ENCODE measurements at regions not wholly inside any gene's neighbourhood (a gene's known extent, or its start where the extent isn't known, plus 50 kb on each side); places are given as distances from the start of the nearest gene placed in this dataset.

DNA sequence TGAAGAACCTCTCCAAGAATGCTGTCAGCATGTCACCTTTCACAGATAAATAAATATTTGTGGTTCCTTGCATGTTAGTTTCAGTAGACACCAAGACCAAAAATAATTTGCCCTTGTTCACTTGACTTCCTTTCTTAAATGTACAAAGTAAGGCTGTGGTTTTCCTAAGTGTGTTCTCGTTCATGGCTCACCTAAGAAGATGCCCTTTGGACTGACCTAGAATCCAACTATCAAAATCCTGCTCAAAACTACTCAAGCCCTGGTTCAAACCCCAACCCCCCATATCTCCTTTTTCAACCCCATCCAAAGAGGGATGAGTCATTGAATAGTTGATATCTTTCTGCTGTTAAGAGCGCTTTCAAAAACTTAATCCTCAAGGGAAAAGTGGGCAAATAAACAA lies 247.8 kb upstream of the ZNF507 start:
- DNase-seq (ENCODE audit: low read depth, low spot score): no peak

DNA sequence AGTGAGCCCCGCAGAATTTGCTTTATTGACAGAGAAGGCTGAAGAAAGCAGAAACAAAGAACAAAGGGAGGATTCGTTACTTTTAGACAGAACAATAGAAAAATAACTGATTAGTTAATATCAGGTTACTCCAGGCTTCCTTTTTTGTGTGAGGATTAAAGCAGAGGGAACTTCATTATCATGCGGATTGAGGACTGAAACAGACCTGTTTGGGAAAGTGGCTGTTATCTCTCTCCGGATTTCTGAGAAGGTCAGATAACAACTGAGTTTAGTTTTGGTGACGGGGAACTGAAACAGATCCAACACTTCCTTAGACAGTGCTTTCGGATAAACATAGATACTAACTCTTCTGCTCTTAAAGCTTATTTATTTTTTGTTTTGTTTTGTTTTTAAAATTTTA lies 246.4 kb upstream of the ZNF507 start:
- no peak for DNase-seq (ENCODE audit: low read depth, low spot score)

DNA sequence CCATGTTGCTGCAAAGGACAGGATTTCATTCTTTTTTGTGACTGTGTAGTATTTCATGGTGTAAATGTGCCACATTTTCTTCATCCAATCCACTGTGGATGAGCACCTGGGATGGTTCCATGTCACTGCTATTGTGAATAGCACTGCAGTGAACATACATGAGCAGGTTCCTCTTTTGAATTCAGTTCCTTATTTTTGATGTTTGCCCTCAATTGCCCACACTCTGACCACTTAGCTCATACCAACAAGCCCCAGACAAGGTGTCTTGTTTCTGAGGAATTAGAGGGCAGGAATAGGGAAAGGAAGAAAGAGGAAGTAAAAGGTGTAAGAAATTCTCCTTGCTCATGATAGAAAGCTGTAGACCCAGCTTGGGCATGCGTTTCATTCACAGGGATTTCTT lies 244.2 kb upstream of the ZNF507 start:
- no peak for DNase-seq (ENCODE audit: low read depth, low spot score)

DNA sequence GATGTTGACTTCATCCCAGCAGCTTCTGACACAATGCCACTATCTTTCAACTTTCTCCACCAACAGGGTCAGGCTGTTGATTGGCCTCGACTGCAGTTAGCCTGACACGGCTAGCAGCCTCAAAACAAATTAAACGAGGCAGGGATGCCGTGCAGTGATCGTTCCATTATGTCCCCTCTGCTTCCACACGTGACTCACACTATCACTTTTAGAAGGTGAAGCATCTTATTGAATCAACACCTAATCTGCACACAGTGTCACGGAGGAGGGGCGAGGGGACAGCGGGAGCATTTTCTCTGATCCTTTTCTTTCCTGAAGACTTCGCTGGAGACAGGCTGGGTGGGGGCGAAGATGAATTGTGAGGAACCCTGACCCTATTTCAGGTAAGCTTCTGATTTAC lies 241.9 kb upstream of the ZNF507 start:
- DNase-seq (ENCODE audit: low read depth, low spot score): no peak

DNA sequence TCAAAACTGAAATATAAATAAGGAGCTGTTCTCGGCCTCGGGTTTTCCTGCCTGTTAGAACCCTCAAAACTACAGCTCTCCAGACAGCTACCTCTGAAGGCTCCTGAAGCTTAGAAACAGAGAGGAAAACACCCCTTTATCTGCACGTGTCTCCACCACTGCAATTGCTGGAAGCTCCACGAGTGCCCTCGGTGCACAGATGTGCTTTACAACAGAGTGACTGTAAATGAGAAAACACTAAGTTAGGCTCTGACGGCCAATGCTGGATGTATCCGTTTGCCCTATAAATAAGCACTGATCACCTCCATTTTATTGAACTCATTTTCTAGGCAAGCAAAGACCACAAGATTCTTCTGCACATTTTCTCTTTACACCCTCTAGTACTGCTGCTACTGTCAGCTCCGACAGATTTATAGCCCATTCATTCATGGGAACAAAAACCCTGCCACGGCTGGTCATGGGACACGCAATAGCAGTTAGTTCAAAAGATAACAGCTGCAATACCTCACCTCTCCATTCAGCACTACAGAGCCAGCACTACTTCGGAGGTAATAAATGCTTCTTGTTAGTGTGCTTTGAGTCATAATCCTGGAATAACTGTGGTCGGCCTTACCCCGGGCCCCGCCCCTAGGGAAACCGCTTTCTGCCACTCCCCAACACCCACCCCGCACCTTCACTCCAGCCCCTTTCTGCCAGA lies 241.1 kb upstream of the ZNF507 start:
- peak; percentile 81 for DNase-seq (ENCODE audit: low read depth, low spot score)

DNA sequence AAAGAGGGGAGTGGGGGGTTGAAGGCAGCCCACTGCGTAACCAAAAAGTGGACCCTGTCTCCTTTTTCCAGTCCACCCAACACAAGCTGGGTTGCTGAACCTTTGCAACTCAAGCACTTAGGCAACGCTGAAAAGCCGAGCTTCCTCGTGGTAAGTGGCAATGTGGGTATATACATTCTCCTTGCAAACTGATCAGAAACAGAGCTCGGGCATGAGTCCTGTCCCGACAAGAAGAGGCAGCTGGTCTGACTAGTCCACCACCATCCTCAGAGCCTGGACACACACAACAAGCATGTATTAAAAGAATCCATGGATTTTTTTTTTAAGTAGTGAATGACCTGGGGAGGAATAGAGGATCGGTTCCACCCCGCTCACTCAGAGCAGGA lies 240.6 kb upstream of the ZNF507 start:
- no peak for DNase-seq (ENCODE audit: low read depth, low spot score)

DNA sequence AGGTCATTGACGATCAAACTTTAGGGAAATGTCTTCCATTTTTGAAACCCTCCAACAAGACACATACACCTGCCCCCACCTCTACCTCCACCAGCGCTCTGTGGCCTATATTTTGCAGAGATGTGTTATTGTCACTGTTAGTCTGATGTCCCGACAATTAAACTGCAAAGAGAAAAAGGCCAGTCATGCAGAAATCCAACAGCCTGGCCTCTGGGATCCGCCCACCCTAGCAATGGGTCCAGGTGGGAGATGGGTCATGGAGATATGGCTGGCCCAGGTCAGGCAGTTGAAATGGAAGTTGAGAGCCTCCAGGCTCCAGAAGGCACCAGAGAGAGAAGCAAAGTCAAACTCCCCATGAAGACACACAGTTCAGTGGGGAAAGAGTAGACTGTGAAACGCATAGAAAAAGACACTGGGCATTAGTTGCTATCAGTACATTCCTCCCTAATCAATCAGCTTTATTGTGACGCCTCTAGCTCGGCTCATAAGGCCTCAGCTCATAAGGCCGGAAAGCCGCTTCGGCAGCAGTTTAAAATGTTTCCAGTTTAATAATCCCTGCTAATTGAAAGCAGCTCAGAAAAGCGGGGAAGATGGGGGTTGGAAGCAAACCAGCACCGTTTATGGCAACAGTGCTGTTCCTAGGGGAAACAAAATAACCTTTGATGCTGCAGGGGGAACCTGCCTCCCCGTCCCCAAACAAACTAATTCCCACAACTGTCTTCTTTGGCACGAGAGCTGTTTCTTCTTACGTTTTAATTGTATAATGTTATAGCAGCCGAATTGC lies 239.7 kb upstream of the ZNF507 start:
- DNase-seq (ENCODE audit: low read depth, low spot score): peak; percentile 13

DNA sequence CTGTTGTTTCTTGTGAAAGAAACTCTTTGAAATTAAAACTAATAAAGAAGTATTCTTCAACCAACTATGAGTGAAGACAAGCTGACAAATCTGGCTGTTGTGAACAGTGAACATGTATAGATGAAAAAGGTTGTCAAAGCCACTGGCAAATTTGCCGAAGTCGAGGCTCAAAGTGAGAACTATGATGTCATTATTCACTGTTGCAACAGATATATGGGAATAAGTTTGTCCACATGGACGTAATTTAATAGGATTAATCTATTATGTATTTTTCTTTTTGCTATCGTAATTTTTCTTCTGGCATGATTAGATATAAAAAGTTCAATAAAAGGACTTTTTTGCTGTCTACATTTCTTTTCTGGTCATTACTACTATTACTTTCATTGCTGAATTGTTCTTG lies 223.2 kb upstream of the ZNF507 start:
- DNase-seq (ENCODE audit: low read depth, low spot score): no peak

DNA sequence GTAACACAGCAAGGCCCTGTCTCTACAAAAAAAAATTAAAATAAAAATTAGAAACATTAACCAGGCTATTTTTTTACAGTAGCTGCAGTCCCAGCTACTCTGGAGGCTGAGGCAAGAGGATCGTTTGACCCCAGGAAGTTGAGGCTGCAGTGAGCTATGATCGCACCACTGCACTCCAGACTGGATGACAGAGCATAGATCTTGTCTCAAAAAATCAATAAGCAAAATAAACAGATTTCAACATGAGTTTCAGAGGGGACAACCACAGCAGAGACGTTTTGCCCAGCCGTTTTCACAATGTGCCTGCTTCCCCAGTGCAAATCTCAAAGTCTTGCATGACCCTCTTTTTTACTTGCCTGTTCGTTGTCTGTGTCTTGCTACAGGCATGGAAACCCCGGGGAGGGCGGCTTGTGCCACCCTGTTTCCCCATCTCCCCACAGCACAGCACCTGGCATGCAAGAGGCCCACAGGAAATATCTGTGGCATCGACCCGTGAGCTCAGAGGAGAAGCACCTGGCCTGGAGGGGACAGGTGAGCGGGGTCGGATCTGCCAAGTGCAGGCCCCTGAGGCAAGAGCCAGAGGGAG lies 222.0 kb upstream of the ZNF507 start:
- DNase-seq (ENCODE audit: low read depth, low spot score): no peak

DNA sequence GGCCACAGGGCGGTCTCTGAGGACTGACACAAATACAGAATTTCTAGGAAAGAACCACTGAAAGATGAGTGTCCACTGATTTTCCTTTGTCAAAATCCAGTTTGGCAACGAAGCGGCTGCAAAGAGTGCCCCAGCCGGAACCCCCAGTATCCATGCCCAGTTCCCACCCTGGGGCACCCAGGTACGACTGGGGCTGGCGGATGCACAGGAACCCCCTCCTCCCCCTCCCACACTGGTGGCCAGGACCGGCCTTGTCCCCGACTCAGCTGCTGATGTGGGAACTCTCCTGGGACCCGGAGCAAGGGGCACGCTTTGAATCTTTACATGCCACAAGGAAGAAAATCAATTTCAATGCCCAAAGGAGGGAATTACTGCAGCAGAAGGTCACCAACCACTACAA lies 220.8 kb upstream of the ZNF507 start:
- DNase-seq (ENCODE audit: low read depth, low spot score): no peak

DNA sequence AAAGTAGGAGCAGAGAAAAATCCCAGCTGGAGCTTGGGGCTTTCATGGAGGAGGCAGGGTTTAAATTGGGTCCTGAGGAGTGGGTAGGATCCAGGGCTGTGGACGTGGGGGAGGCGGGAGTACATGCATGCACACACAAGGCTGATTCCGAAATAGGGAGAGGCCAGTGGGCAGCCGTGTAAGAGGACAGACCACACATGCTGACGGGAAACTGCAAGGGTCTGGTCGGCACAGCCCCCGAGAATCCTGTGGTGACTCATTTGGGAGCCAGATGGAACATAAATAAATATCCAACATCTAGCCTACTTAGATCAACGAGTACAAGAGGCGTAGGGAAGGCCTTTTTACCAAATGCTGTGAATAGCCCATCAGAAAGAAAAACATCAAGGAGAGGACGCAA lies 216.3 kb upstream of the ZNF507 start:
- DNase-seq (ENCODE audit: low read depth, low spot score): no peak

DNA sequence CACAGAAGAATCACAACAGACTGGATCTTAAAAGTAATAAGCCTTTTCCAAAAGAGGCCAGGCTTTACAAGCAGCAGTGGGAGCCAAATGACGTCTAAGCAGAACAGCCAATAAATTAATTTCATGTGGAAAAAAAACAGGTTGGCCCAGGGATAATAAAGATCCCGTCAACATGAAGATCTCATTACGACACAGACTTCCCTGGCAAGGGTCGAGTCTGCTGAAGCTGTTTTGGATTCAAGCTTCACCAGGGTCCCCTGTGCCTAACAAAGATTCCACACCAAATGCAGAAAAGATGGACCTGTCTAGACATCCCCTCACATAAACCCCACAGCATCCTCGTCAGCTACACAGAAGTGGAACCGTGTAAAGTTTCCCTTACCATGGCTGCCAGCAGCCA lies 215.1 kb upstream of the ZNF507 start:
- no peak for DNase-seq (ENCODE audit: low read depth, low spot score)

DNA sequence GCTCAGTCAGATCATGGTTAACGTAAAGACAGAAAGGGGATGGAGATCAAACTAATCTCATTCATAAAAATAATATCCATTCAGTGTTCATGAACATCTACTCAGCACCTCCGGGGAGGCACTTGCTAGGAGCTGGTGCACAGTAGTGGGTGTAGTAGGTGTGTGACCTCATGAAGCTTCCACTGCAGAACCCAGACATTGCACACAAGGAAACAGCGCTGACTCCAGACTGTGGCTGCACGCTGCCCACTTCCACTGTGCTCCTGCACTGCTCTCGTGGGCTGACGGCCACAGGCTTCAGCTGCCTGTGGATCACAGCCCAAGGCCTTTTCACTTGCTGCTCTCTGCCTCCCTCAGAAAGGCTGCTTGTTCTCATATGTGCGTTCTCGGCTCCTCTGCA lies 214.4 kb upstream of the ZNF507 start:
- no peak for DNase-seq (ENCODE audit: low read depth, low spot score)

DNA sequence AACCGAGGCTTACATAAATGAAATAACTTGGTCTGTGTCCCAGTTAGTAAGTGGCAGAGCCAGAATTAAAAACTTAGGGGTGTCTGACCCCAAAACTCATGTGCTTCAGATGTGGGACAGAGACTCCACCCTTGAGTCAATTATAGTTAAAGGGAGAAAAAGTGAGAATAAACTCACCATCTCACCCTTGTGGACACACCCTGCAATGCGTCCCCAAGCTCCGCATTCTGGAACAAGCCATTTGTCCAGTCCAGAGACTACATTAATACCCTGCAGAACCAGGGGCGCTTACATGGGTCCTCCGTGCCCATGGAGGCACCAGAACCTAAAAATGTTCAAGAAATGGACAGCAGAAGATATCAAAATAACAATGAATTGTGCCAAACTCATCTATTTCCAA lies 207.0 kb upstream of the ZNF507 start:
- DNase-seq (ENCODE audit: low read depth, low spot score): no peak

DNA sequence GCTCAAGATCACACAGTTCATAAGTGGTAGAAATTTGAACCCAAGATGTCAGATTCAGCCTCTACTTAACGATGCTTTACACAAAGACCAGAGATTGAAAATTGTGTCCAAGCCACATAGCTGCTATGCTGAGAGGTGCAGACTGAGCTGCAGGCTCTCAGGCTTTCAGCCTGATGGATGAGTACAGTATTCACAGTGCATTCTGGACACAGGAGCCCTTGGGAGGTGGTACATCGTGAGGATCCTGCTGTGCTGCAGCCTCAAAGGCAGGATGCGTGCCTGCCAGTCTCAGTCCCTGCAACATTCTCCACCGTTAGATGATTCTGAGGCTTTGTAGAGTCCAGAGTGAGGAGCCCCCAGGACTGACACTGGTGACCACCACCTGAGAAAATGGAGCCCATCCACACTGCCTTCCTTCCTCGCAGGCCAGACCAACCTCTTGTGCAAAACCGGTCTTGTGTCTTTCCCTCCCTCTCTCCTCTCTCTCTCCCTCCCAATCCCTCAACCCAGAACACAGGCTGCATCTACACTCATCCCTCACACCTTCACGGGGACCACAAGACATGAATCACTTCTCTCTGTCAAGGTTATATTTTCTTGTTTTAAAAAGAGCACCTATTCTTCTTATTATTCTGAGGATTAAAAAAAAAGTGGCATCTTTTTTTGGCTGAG lies 203.4 kb upstream of the ZNF507 start:
- DNase-seq (ENCODE audit: low read depth, low spot score): no peak

DNA sequence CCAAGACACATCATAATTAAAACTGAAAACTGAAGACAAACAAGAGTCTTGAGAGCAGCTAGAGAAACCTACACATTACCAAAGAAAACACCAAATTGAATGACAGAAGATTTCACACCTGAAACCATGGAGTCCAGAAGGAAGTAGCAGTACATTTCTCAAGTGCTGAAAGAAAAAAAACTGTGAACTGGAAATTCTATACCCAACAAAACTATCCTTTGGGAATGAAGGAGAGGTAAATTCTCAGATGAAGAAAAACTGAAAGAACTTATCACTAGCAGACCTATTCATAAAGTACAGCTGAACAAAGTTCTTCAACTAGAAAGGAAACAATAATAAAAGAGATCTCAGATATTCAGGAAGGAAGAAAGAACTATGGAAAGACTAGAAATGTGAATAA lies 198.7 kb upstream of the ZNF507 start:
- no peak for DNase-seq (ENCODE audit: low read depth, low spot score)

DNA sequence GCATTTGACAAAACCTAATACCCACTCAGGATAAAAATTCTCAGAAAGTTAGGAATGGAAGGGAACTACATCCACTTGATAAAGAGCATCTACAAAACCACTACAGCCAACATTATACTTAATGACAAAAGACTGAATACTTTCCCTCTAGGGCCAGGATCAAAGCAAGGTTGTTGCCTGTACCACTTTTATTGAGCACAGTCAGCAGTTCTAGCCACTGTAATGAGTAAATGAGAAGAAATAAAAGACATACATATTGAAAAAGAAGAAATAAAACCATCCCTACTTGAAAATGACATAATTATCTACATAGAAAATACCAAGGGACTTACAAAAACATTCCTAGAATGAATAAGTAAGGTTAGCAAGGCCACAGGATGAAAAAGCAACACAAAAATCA lies 194.8 kb upstream of the ZNF507 start:
- DNase-seq (ENCODE audit: low read depth, low spot score): no peak

DNA sequence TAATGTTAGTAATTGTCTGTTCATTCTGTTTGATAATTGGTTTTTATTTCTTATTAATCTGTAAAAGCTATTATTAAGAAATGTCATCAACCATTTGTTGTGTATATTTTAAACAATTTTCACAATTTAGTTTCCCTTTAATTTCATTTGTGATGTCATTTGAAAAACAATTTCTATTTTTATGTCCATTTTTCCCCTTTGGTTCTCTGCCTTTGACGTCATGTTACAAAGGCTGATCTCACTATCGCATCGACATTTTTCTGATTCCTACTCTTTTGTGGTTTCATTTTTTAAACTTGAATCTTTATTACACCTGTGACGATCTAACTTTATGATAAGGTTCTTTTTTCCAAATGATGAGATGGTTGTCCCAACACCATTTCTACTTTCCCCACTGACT lies 191.0 kb upstream of the ZNF507 start:
- no peak for DNase-seq (ENCODE audit: low read depth, low spot score)

DNA sequence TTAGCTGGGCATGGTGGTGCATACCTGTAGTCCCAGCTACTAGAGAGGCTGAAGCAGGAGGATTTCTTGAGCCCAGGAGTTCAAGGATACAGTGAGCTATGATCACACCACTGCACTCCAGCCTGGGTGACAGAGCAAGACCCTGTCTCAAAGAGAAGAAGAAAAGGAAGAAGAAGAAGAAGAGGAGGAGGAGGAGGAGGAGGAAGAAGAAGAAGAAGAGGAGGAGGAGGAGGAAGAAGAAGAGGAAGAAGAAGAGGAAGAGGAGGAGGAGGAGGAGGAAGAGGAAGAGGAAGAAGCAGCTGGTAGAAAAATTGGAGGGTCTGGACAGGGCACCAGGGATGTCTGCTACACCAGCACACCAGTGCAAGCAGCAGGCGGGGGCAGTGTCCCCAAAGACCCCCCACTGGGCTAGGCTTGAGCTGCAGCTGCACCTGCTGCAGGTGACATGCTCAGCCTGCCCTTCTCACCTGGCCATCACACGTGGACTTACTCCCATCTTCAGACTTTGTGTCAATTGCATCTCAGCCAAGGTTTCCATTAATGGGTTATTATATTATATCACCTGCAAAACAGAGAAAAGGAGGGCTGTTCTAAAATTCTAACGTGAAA lies 180.9 kb upstream of the ZNF507 start:
- DNase-seq (ENCODE audit: low read depth, low spot score): no peak

DNA sequence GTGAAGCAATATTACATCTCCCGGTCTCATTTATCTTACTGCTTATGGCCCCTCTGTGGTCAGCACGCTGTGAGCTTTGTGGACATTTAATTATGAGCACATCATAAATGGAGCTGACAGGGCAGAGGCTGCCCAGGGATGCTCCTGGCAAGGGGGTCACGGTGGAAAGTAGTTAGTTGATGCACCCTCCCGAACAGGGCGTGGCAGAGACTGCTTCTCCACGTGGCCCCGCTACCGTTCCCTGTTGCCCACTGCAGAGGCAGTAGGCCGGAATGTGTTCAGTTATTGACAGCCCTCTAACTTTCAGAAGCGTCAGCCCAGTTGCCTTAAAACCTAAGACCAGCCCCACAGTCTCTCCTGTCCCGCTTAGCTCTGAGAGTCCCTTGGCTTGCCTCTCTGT lies 180.3 kb upstream of the ZNF507 start:
- no peak for DNase-seq (ENCODE audit: low read depth, low spot score)

DNA sequence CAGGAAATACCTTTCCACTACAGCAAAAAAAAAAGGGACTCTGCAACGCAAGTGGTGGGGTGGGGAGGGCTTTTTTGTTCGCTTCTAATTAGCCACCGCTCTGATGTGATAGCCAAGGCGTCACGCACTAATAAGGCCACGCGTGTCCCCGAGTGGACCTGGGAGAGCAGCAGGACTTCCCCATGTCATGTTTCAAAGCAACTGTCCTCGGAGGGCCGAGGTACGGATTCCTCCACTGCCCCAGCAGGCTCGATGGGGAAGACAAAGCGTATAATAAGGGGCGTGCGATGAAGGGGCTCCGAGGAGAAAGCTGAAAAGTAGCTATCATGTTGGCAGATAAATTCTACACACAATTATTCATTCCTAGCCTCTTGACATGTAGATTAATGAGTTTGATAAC lies 179.7 kb upstream of the ZNF507 start:
- DNase-seq (ENCODE audit: low read depth, low spot score): no peak

DNA sequence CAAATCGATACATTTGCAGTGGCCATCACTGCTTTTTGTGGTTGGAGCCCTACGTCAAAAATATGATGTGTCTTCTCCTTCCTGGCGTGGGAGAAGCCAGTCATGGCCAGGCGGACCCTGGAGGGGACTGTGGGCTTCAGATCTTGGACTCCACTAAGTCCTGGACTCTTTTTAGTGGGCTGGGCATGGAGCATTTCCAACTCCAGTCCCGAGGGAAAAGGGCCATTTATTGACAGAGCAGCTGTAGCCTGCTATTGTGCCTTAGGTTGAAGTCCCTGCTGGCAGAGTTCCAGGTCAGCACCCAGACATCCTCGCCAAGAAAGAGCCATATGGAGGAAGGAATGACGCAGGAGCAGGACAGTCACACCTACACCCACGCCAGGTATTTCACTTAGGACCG lies 179.2 kb upstream of the ZNF507 start:
- DNase-seq (ENCODE audit: low read depth, low spot score): no peak

Measured in astrocyte of the hippocampus (primary cell).